ENCODE measurements at regions not wholly inside any gene's neighbourhood (a gene's known extent, or its start where the extent isn't known, plus 50 kb on each side); places are given as distances from the start of the nearest gene placed in this dataset.

- H3K79me1 ChIP-seq (ENCODE audit: insufficient read depth, low read depth, low read length, poor library complexity, severe bottlenecking) = no peaks in the 10 kb centered on the region
- H3K23me2 ChIP-seq (ENCODE audit: insufficient read length, low read depth, low read length, poor library complexity, severe bottlenecking) = no peaks in the 10 kb centered on the region
- no peak overlapping the region for H2AFZ ChIP-seq (ENCODE audit: low read length)
- H2BK5ac ChIP-seq (ENCODE audit: insufficient read length, low read length) = no peak overlapping the region
- H2BK15ac ChIP-seq (ENCODE audit: low read depth, low read length) = no peak overlapping the region
- no peak overlapping the region for H3K27ac Mint-ChIP-seq
- H3K9me3 ChIP-seq (ENCODE audit: control insufficient read depth, low read depth, low read length) = no peaks in the 10 kb centered on the region
- no peak overlapping the region for H4K91ac ChIP-seq (ENCODE audit: insufficient read length, low read depth, low read length)
- no peak overlapping the region for H4K8ac ChIP-seq (replicated peaks; ENCODE audit: insufficient read length, low read depth, low read length)
- H3K9ac ChIP-seq (ENCODE audit: extremely low read depth, insufficient read length, low read length) = no peak overlapping the region
- no peaks in the 10 kb centered on the region; the same call in 1 of the 2 replicates for H3K27me3 ChIP-seq (ENCODE audit: insufficient read depth, low read length)
- no CpG with 5 or more reads among the region's 10 CpGs for WGBS (ENCODE audit: extremely low coverage, insufficient read length, low lambda C conversion rate)
- H3K4me1 ChIP-seq (ENCODE audit: insufficient read depth, low read length) = no peaks in the 10 kb centered on the region
- no peak overlapping the region for H3K4ac ChIP-seq (ENCODE audit: low read depth, low read length)
- DNase-seq = no peak
- H3K36me3 Mint-ChIP-seq (ENCODE audit: insufficient read depth in 1 of 3, low read depth in 3 of 3) = no peaks in the 10 kb centered on the region
- H2AK5ac ChIP-seq (ENCODE audit: insufficient read length, low read length) = no peak overlapping the region
- no peak overlapping the region for H3K18ac ChIP-seq (ENCODE audit: insufficient read length, low read depth, low read length)
- H4K20me1 ChIP-seq (ENCODE audit: control insufficient read depth, insufficient read depth, insufficient read length) = no peaks in the 10 kb centered on the region
- H4K5ac ChIP-seq (ENCODE audit: insufficient read length, low read depth, low read length) = no peak overlapping the region
- H3K56ac ChIP-seq (ENCODE audit: insufficient read length, low read depth, low read length) = no peak overlapping the region
- H3K23ac ChIP-seq (ENCODE audit: insufficient read length, low read depth, low read length) = no peak overlapping the region
- no peak for TF ChIP-seq CTCF (conservative IDR thresholded peaks at IDR 0.05)
- H3K9me3 Mint-ChIP-seq = 0 out of 5 replicates have a peak, but pooled peaks cover 0 to 2% of the 10 kb centered on the region in 2 experiments
- H3K27ac ChIP-seq (ENCODE audit: insufficient read length, low read depth, low read length) = no peak overlapping the region
- H3K4me2 ChIP-seq (ENCODE audit: insufficient read depth, insufficient read length, low read length) = no peak overlapping the region
- no peaks in the 10 kb centered on the region for H3K79me2 ChIP-seq (ENCODE audit: insufficient read depth, low read length)
- H2BK12ac ChIP-seq (ENCODE audit: insufficient read length, low read depth, low read length) = no peak overlapping the region
- H3K14ac ChIP-seq (ENCODE audit: insufficient read depth, low read length) = no peak overlapping the region
- H3K4me1 Mint-ChIP-seq = peaks cover 5 to 11% of the 10 kb centered on the region in 2 experiments
- H2BK120ac ChIP-seq (ENCODE audit: low read depth, low read length, poor library complexity, severe bottlenecking) = no peak overlapping the region
- H3T11ph ChIP-seq (ENCODE audit: low read length) = no peak overlapping the region
- H3K4me3 Mint-ChIP-seq = no peak overlapping the region
- peaks cover 30% of the 10 kb centered on the region for H3K27me3 Mint-ChIP-seq (ENCODE audit: low read depth)
- no peak overlapping the region for H2BK20ac ChIP-seq (ENCODE audit: low read depth, low read length, poor library complexity, severe bottlenecking)
Measured at GRCh38 chr3:194989241-194989640, 281.7 kb downstream of the XXYLT1 start.
